ENCODE measurements at regions not wholly inside any gene's neighbourhood (a gene's known extent, or its start where the extent isn't known, plus 50 kb on each side); places are given as distances from the start of the nearest gene placed in this dataset.
"Not testable (repeated sequence)": the region's sequence is repeated elsewhere in the genome, so short reads cannot be mapped to it uniquely, and the experiment has no call there.

DNA sequence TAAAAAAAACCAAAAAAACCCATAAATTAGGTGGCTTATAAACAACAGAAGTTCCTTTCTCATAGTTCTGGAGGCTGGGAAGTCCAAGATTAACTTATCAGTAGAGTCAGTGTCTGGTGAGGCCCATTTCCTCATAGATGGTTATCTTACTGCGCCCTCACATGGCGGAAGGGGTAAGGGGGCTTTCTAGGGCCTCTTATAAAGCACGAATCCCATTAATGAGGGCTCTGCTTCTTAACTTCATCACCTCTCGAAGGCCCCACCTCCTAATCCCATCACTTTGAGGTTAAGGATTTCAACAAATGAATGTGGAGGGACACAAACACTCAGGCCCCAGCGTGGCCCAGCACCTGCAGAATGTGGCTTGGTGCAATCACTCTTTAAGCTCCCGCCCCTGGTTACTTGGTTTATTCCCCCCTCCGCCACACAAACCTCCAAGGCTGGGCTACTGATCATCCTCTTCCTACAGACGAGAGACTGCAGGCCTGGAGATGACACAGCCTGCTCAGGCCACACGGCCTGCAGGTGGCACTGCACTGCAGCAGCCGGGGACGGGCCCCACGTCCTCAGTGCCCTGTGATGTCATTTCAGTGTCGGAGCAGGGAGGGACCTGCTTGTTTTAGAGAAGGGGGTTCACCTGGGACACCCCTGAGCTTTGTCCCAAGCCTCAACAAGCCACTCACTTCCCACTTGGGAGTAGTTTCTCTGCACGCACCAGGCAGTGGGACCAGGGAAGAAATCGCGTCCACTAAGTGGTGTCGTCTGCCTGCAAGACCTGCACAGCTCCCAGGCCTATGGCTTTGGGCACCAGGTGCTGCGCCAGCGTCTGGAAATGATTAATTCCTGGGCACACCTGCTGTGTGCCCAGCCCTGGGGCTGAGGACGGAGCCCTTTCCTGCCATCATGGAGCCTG lies 178.5 kb downstream of the NPIPB11 start:
- TF ChIP-seq POLR2A (IDR thresholded peaks at IDR 0.05; ENCODE audit: low read depth, low read length); POLR2AphosphoS5 (IDR thresholded peaks at IDR 0.05; ENCODE audit: low read depth, low read length); TAF1 (IDR thresholded peaks at IDR 0.05; ENCODE audit: borderline replicate concordance, low read depth, low read length): not testable (repeated sequence)

All from GM12892 (cell line).